PC-9 (cell line): ENCODE measurements at regions not wholly inside any gene's neighbourhood (a gene's known extent, or its start where the extent isn't known, plus 50 kb on each side); places are given as distances from the start of the nearest gene placed in this dataset.

ENCODE experiments used
- EZH2 ChIP-seq: fragments of 200-600 bp; sonication (generic); IDR thresholded peaks from 2 replicates; pipeline ENCODE4 v1.8.0; 2017; ENCODE audit warnings: antibody characterized with exemption, low read depth
- TF ChIP-seq, protein P1 (sequence below): fragments of 200-600 bp; sonication (generic); conservative IDR thresholded peaks from 2 replicates; pipeline ENCODE4 v1.6.1; 2017; ENCODE audit warnings: mixed run types, antibody characterized with exemption, mild to moderate bottlenecking, moderate library complexity

DNA sequence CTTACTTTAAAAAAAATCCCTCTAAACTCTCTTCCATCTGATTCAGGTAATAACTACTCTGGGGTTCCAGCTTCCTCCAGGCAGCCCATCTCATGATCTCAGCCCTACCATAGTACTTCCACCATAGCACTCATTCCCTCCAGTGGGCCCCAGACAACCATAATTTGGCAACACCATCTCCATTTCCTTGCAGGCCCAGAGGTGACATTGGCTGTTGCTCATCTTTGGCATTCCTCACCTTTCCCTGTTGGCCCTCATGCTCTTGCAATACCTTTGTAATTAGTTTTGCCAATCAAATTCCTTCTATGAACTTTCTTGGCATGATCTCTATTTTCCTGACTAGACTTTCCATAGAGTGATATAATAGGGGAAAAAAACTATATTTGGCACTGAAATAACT is 60.1 kb downstream of the TAF11L14 start:
- TF ChIP-seq, protein P1, sequence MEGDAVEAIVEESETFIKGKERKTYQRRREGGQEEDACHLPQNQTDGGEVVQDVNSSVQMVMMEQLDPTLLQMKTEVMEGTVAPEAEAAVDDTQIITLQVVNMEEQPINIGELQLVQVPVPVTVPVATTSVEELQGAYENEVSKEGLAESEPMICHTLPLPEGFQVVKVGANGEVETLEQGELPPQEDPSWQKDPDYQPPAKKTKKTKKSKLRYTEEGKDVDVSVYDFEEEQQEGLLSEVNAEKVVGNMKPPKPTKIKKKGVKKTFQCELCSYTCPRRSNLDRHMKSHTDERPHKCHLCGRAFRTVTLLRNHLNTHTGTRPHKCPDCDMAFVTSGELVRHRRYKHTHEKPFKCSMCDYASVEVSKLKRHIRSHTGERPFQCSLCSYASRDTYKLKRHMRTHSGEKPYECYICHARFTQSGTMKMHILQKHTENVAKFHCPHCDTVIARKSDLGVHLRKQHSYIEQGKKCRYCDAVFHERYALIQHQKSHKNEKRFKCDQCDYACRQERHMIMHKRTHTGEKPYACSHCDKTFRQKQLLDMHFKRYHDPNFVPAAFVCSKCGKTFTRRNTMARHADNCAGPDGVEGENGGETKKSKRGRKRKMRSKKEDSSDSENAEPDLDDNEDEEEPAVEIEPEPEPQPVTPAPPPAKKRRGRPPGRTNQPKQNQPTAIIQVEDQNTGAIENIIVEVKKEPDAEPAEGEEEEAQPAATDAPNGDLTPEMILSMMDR, result no peak
- TF ChIP-seq EZH2, result no peak
